Thymus (tissue), 11 donors: ENCODE measurements at regions not wholly inside any gene's neighbourhood (a gene's known extent, or its start where the extent isn't known, plus 50 kb on each side); places are given as distances from the start of the nearest gene placed in this dataset.

Experiments used
- DNase-seq, 9 donors: peaks; one replicate each; pipeline ENCODE4 v3.0.0-alpha.2; 2013; ENCODE audit warnings: low spot score in 9 of 9, low read depth in 6 of 9, missing footprints in 1 of 9
- H3K27ac ChIP-seq, 2 donors: one replicate each; pipeline ENCODE4 v1.5.1; 2013; ENCODE audit warnings: control low read depth in 1 of 2, low read depth in 1 of 2, low read length in 1 of 2, mild to moderate bottlenecking in 1 of 2, moderate library complexity in 1 of 2
- H3K27me3 ChIP-seq, 2 donors: one replicate each; pipeline ENCODE4 v1.5.1; 2013; ENCODE audit warnings: low read length in 1 of 2; ENCODE audit not compliant: control insufficient read depth in 2 of 2, insufficient read depth in 1 of 2
- H3K36me3 ChIP-seq, 2 donors: one replicate each; pipeline ENCODE4 v1.5.1; 2013; ENCODE audit warnings: low read length in 1 of 2, mild to moderate bottlenecking in 1 of 2, moderate library complexity in 1 of 2; ENCODE audit not compliant: control insufficient read depth in 2 of 2, insufficient read depth in 2 of 2
- H3K4me1 ChIP-seq, 2 donors: one replicate each; pipeline ENCODE4 v1.5.1; 2013; ENCODE audit warnings: low read length in 2 of 2; ENCODE audit not compliant: control insufficient read depth in 2 of 2, insufficient read depth in 2 of 2
- H3K4me3 ChIP-seq, 2 donors: one replicate each; pipeline ENCODE4 v1.5.1; 2013; ENCODE audit warnings: low read length in 2 of 2, control low read depth in 1 of 2, mild to moderate bottlenecking in 1 of 2
- H3K9me3 ChIP-seq, 2 donors: one replicate each; pipeline ENCODE4 v1.5.1; 2013; ENCODE audit warnings: low read length in 1 of 2, mild to moderate bottlenecking in 1 of 2; ENCODE audit not compliant: control insufficient read depth in 2 of 2, insufficient read depth in 1 of 2
- WGBS: extraction: QIAGEN DNeasy Blood & Tissue Kit; methylation state at CpG from one replicate; pipeline ENCODE4 v1.1.7; 2013; 5-methylcytosine and 5-hydroxymethylcytosine counted together
- donor health status: healthy.

- DNase-seq: no peak
- 75% methylated on average over 17 of the region's 17 CpGs for WGBS
- Histone ChIP-seq H3K9me3 (peaks cover 0 to 4% of the 10 kb centered on the region in 2 donors), H3K27me3 (no peaks in the 10 kb centered on the region), H3K4me1 (peaks cover 0 to 4% of the 10 kb centered on the region in 2 donors), H3K27ac (no peak overlapping the region), H3K36me3 (no peaks in the 10 kb centered on the region), H3K4me3 (no peak overlapping the region)
These were observed 150.5 kb upstream of the IQSEC1 start for GRCh38 chr3:13223574-13224237.

- H3K4me1 ChIP-seq: peaks cover 0 to 4% of the 10 kb centered on the region in 2 donors
- no peak for DNase-seq
- no peak overlapping the region for H3K4me3 ChIP-seq
- H3K9me3 ChIP-seq: peaks cover 0 to 4% of the 10 kb centered on the region in 2 donors
- H3K27ac ChIP-seq: no peak overlapping the region
- WGBS: 94% methylated on average over 10 of the region's 10 CpGs
- no peaks in the 10 kb centered on the region for H3K36me3 ChIP-seq
- H3K27me3 ChIP-seq: no peaks in the 10 kb centered on the region
These were observed 149.8 kb upstream of the IQSEC1 start for GRCh38 chr3:13222891-13223573.

GRCh38 chr3:13222131-13222530 is 148.9 kb upstream of the IQSEC1 start:
- no peak overlapping the region for H3K4me3 ChIP-seq
- H3K4me1 ChIP-seq: peaks cover 0 to 4% of the 10 kb centered on the region in 2 donors
- no peaks in the 10 kb centered on the region for H3K27me3 ChIP-seq
- no peak for DNase-seq
- 95% methylated on average over 9 of the region's 9 CpGs for WGBS
- no peak overlapping the region for H3K27ac ChIP-seq
- peaks cover 0 to 4% of the 10 kb centered on the region in 2 donors for H3K9me3 ChIP-seq
- H3K36me3 ChIP-seq: no peaks in the 10 kb centered on the region

- Histone ChIP-seq H3K9me3 (peaks cover 0 to 4% of the 10 kb centered on the region in 2 donors), H3K4me1 (peaks cover 0 to 4% of the 10 kb centered on the region in 2 donors), H3K27ac (no peak overlapping the region), H3K36me3 (no peaks in the 10 kb centered on the region), H3K4me3 (no peak overlapping the region), H3K27me3 (no peaks in the 10 kb centered on the region)
- DNase-seq: no peak
- 95% methylated on average over 17 of the region's 17 CpGs for WGBS
These were observed 148.3 kb upstream of the IQSEC1 start for GRCh38 chr3:13221491-13222061.

GRCh38 chr3:13220991-13221390 is 147.8 kb upstream of the IQSEC1 start:
- DNase-seq: no peak
- peaks cover 0 to 4% of the 10 kb centered on the region in 2 donors for H3K4me1 ChIP-seq
- no peak overlapping the region for H3K4me3 ChIP-seq
- no peaks in the 10 kb centered on the region for H3K27me3 ChIP-seq
- no peak overlapping the region for H3K27ac ChIP-seq
- 96% methylated on average over 8 of the region's 8 CpGs for WGBS
- no peaks in the 10 kb centered on the region for H3K36me3 ChIP-seq
- peaks cover 0 to 4% of the 10 kb centered on the region in 2 donors for H3K9me3 ChIP-seq

GRCh38 chr3:13219902-13220296 is 146.7 kb upstream of the IQSEC1 start:
- no peak overlapping the region for H3K27ac ChIP-seq
- H3K4me3 ChIP-seq: no peak overlapping the region
- H3K4me1 ChIP-seq: peaks cover 0 to 4% of the 10 kb centered on the region in 2 donors
- H3K9me3 ChIP-seq: peaks cover 0 to 4% of the 10 kb centered on the region in 2 donors
- H3K36me3 ChIP-seq: no peaks in the 10 kb centered on the region
- H3K27me3 ChIP-seq: no peaks in the 10 kb centered on the region
- 94% methylated on average over 10 of the region's 10 CpGs for WGBS
- no peak for DNase-seq

GRCh38 chr3:13219077-13219901 is 146.1 kb upstream of the IQSEC1 start:
- H3K36me3 ChIP-seq: no peaks in the 10 kb centered on the region

GRCh38 chr3:13218541-13218908 is 145.3 kb upstream of the IQSEC1 start:
- H3K36me3 ChIP-seq: no peaks in the 10 kb centered on the region

More at GRCh38 chr3:13219077-13219901, 146.1 kb upstream of the IQSEC1 start:
- H3K27ac ChIP-seq: no peak overlapping the region
- WGBS: 96% methylated on average over 20 of the region's 20 CpGs
- DNase-seq: no peak
- peaks cover 0 to 2% of the 10 kb centered on the region in 2 donors for H3K9me3 ChIP-seq
- H3K4me1 ChIP-seq: peaks cover 0 to 4% of the 10 kb centered on the region in 2 donors
- H3K4me3 ChIP-seq: no peak overlapping the region
- no peaks in the 10 kb centered on the region for H3K27me3 ChIP-seq

More at GRCh38 chr3:13218541-13218908, 145.3 kb upstream of the IQSEC1 start:
- no peak overlapping the region for H3K4me3 ChIP-seq
- no peak for DNase-seq
- no peaks in the 10 kb centered on the region for H3K27me3 ChIP-seq
- no peak overlapping the region for H3K27ac ChIP-seq
- peaks cover 0 to 2% of the 10 kb centered on the region in 2 donors for H3K4me1 ChIP-seq
- 92% methylated on average over 4 of the region's 4 CpGs for WGBS
- H3K9me3 ChIP-seq: no peaks in the 10 kb centered on the region
